ENCODE measurements at regions not wholly inside any gene's neighbourhood (a gene's known extent, or its start where the extent isn't known, plus 50 kb on each side); places are given as distances from the start of the nearest gene placed in this dataset.
"Not testable (repeated sequence)": the region's sequence is repeated elsewhere in the genome, so short reads cannot be mapped to it uniquely, and the experiment has no call there.

DNA sequence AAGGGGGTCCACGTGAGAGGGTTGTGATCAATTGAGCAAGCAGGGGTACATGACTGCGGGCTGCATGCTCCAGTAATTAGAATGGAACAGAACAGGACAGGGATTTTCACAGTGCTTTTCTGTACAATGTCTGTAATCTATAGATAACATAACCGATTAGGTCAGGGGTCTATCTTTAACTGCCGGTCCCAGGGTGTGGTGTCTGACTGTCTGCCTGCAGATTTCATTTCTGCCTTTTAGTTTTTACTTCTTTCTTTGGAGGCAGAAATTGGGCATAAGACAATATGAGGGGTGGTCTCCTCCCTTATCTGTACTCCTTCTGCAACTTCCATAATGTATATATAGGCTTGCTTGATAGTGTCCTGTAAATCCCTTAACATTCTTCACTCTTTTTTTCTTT lies 75.0 kb upstream of the WAC start:
- not testable (repeated sequence) for TF ChIP-seq SPI1 (IDR thresholded peaks at IDR 0.05; ENCODE audit: borderline replicate concordance, insufficient read depth, low read depth, low read length); SREBF2 (IDR thresholded peaks at IDR 0.05; ENCODE audit: low read length); CBX3 (IDR thresholded peaks at IDR 0.05; ENCODE audit: borderline replicate concordance, low read depth); EP300 (IDR thresholded peaks at IDR 0.05; ENCODE audit: borderline replicate concordance in 1 of 2, control insufficient read depth in 1 of 2, low read depth in 2 of 2, low read length in 2 of 2); RAD21 (IDR thresholded peaks at IDR 0.05; ENCODE audit: insufficient read depth, low read depth, low read length); POLR2A (IDR thresholded peaks at IDR 0.05; ENCODE audit: low read depth, low read length); BMI1 (IDR thresholded peaks at IDR 0.05; ENCODE audit: borderline replicate concordance)
- TF ChIP-seq, protein P1, sequence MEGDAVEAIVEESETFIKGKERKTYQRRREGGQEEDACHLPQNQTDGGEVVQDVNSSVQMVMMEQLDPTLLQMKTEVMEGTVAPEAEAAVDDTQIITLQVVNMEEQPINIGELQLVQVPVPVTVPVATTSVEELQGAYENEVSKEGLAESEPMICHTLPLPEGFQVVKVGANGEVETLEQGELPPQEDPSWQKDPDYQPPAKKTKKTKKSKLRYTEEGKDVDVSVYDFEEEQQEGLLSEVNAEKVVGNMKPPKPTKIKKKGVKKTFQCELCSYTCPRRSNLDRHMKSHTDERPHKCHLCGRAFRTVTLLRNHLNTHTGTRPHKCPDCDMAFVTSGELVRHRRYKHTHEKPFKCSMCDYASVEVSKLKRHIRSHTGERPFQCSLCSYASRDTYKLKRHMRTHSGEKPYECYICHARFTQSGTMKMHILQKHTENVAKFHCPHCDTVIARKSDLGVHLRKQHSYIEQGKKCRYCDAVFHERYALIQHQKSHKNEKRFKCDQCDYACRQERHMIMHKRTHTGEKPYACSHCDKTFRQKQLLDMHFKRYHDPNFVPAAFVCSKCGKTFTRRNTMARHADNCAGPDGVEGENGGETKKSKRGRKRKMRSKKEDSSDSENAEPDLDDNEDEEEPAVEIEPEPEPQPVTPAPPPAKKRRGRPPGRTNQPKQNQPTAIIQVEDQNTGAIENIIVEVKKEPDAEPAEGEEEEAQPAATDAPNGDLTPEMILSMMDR (IDR thresholded peaks at IDR 0.05 in 2 of 3, conservative IDR thresholded peaks at IDR 0.05 in 1 of 3; ENCODE audit: control insufficient read depth in 2 of 3, extremely low read depth in 1 of 3, insufficient read depth in 1 of 3, low read depth in 3 of 3, low read length in 3 of 3), result not testable (repeated sequence)

All from GM12878 (cell line).